Parathyroid adenoma (tissue), 2 donors: ENCODE measurements at regions not wholly inside any gene's neighbourhood (a gene's known extent, or its start where the extent isn't known, plus 50 kb on each side); places are given as distances from the start of the nearest gene placed in this dataset.

Experiments used
- H2AFZ ChIP-seq: fragments of 300-600 bp; sonication (generic); one replicate; pipeline ENCODE4 v1.7.0; 2017; ENCODE audit warnings: antibody characterized with exemption, mild to moderate bottlenecking
- H3K27ac ChIP-seq: fragments of 300-600 bp; sonication (generic); one replicate; pipeline ENCODE4 v1.7.0; 2017
- H3K27me3 ChIP-seq: fragments of 300-600 bp; sonication (generic); one replicate; pipeline ENCODE4 v1.7.0; 2017; ENCODE audit warnings: low read length; ENCODE audit not compliant: control insufficient read depth, insufficient read depth
- H3K36me3 ChIP-seq: fragments of 300-600 bp; sonication (generic); one replicate; pipeline ENCODE4 v1.7.0; 2017; ENCODE audit warnings: low read length; ENCODE audit not compliant: control insufficient read depth, insufficient read depth
- H3K4me1 ChIP-seq: fragments of 300-600 bp; sonication (generic); one replicate; pipeline ENCODE4 v1.7.0; 2017; ENCODE audit warnings: control low read depth
- H3K4me2 ChIP-seq: fragments of 300-600 bp; sonication (generic); one replicate; pipeline ENCODE4 v1.7.0; 2017; ENCODE audit warnings: low read length
- H3K4me3 ChIP-seq: fragments of 300-600 bp; sonication (generic); one replicate; pipeline ENCODE4 v1.7.0; 2017; ENCODE audit warnings: low read depth, low read length
- H3K79me2 ChIP-seq: fragments of 300-600 bp; sonication (generic); one replicate; pipeline ENCODE4 v1.7.0; 2017; ENCODE audit warnings: control low read depth
- H3K9ac ChIP-seq: fragments of 300-600 bp; sonication (generic); one replicate; pipeline ENCODE4 v1.7.0; 2017; ENCODE audit warnings: mild to moderate bottlenecking
- H3K9me3 ChIP-seq: fragments of 300-600 bp; sonication (generic); one replicate; pipeline ENCODE4 v1.7.0; 2017; ENCODE audit warnings: low read length; ENCODE audit not compliant: control insufficient read depth
- TF ChIP-seq, protein P1 (sequence below): fragments of 300-600 bp; sonication (generic); IDR thresholded peaks from one replicate; pipeline ENCODE4 v1.7.0; 2017; ENCODE audit warnings: antibody characterized with exemption, mild to moderate bottlenecking
- donor health status: primary hyperparathyroidism.

DNA sequence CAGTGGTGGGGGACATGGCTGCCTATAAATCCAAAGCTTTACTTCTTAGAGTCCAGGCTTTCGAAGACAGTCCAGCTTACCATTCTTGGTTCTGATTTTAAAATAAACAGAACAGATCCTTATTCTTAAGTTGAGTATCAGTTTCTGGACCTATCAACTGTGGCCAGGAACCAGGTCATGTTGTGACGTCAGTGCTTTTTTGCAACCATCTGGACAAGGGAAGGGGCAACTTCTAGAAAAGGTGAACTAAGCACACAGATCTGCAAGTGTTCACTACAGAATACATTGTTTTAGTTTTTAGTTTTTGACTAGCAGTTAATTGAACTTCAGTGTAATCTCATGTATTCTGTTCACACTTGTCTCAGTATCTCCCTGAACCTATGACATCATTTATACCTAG, 326.0 kb upstream of the MGAT5 start:
- Histone ChIP-seq H3K36me3 (no peaks in the 10 kb centered on the region), H3K9me3 (no peaks in the 10 kb centered on the region), H2AFZ (no peak overlapping the region), H3K9ac (no peak overlapping the region), H3K27ac (no peak overlapping the region), H3K27me3 (no peaks in the 10 kb centered on the region), H3K4me1 (no peaks in the 10 kb centered on the region), H3K4me2 (no peak overlapping the region), H3K79me2 (no peaks in the 10 kb centered on the region), H3K4me3 (no peak overlapping the region)
- TF ChIP-seq, protein P1, sequence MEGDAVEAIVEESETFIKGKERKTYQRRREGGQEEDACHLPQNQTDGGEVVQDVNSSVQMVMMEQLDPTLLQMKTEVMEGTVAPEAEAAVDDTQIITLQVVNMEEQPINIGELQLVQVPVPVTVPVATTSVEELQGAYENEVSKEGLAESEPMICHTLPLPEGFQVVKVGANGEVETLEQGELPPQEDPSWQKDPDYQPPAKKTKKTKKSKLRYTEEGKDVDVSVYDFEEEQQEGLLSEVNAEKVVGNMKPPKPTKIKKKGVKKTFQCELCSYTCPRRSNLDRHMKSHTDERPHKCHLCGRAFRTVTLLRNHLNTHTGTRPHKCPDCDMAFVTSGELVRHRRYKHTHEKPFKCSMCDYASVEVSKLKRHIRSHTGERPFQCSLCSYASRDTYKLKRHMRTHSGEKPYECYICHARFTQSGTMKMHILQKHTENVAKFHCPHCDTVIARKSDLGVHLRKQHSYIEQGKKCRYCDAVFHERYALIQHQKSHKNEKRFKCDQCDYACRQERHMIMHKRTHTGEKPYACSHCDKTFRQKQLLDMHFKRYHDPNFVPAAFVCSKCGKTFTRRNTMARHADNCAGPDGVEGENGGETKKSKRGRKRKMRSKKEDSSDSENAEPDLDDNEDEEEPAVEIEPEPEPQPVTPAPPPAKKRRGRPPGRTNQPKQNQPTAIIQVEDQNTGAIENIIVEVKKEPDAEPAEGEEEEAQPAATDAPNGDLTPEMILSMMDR, result no peak

DNA sequence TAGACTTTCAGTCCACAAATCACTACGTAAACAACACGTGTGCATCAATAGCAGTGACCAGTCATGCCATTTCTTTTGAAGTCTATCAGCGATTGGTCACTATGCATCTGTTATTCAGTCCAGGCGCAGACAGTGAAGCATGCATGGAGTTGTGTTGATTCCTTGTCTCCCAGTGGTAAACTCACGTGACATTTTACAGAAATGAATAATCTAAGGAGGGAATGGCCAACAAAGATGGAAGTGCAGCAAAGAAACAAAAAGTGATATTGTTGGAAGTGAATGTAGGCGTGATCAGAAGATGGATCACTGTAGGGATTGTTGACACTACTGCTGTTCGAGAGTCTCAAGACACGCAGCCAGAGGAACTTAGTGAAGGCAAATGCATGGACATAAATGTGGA, 317.8 kb upstream of the MGAT5 start:
- TF ChIP-seq, protein P1, result no peak
- Histone ChIP-seq H3K9me3 (no peaks in the 10 kb centered on the region), H3K4me2 (no peak overlapping the region), H3K79me2 (no peaks in the 10 kb centered on the region), H2AFZ (no peak overlapping the region), H3K27ac (no peak overlapping the region), H3K27me3 (no peaks in the 10 kb centered on the region), H3K4me3 (no peak overlapping the region), H3K9ac (no peak overlapping the region), H3K4me1 (no peaks in the 10 kb centered on the region), H3K36me3 (no peaks in the 10 kb centered on the region)

GRCh38 chr2:133936601-133937000, 317.3 kb upstream of the MGAT5 start:
- no peaks in the 10 kb centered on the region for H3K9me3 ChIP-seq
- H3K4me2 ChIP-seq, result no peak overlapping the region
- no peaks in the 10 kb centered on the region for H3K4me1 ChIP-seq
- no peaks in the 10 kb centered on the region for H3K27me3 ChIP-seq
- no peak overlapping the region for H3K9ac ChIP-seq
- TF ChIP-seq, protein P1, result no peak
- H3K36me3 ChIP-seq, result no peaks in the 10 kb centered on the region
- no peak overlapping the region for H2AFZ ChIP-seq
- H3K79me2 ChIP-seq, result no peaks in the 10 kb centered on the region
- H3K4me3 ChIP-seq, result no peak overlapping the region
- H3K27ac ChIP-seq, result no peak overlapping the region

- Histone ChIP-seq H3K4me2 (no peak overlapping the region), H3K27me3 (no peaks in the 10 kb centered on the region), H3K9ac (no peak overlapping the region), H3K27ac (no peak overlapping the region), H3K9me3 (no peaks in the 10 kb centered on the region), H2AFZ (no peak overlapping the region), H3K4me3 (no peak overlapping the region), H3K79me2 (no peaks in the 10 kb centered on the region), H3K36me3 (no peaks in the 10 kb centered on the region), H3K4me1 (no peaks in the 10 kb centered on the region)
- TF ChIP-seq, protein P1, result no peak
Measured at GRCh38 chr2:133937669-133938068, 316.2 kb upstream of the MGAT5 start.

DNA sequence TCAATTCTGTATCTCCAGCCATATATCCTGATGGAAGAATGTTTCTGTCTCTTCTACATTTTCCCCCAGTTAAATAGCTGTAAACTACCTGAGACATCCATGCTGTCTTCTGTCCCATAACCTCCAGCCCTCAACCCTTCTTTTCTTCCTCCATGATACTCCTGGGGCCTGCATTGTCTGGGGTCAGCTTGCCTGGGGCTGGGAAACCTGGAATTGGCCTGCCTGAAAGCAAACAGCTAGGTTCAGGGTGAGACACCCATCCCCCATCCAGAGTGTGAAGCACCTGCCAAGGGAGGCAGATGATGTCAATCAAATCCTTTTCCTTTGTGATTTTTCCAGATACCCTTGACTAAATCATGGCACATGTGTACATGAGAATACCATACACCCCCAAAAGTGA, 313.7 kb upstream of the MGAT5 start:
- Histone ChIP-seq H3K4me1 (no peaks in the 10 kb centered on the region), H3K9ac (no peak overlapping the region), H3K9me3 (no peaks in the 10 kb centered on the region), H3K4me2 (no peak overlapping the region), H3K27me3 (no peaks in the 10 kb centered on the region), H3K79me2 (no peaks in the 10 kb centered on the region), H3K27ac (no peak overlapping the region), H2AFZ (no peak overlapping the region), H3K4me3 (no peak overlapping the region), H3K36me3 (no peaks in the 10 kb centered on the region)
- TF ChIP-seq, protein P1, result no peak
